GM19099 (cell line): ENCODE measurements at regions not wholly inside any gene's neighbourhood (a gene's known extent, or its start where the extent isn't known, plus 50 kb on each side); places are given as distances from the start of the nearest gene placed in this dataset.

Experiments
- POLR2A ChIP-seq: IDR thresholded peaks from 3 replicates; pipeline ENCODE4 v1.6.1; 2011; ENCODE audit warnings: low read depth; ENCODE audit not compliant: insufficient read length; ENCODE audit errors: extremely low read depth

GRCh38 chr2:181241366-181241765 lies 215.8 kb upstream of the ITGA4 start:
- TF ChIP-seq POLR2A, result no peak

- no peak for TF ChIP-seq POLR2A
These were observed 215.4 kb upstream of the ITGA4 start for GRCh38 chr2:181241797-181242196.

- no peak for TF ChIP-seq POLR2A
These were observed 214.9 kb upstream of the ITGA4 start for GRCh38 chr2:181242262-181242661.

- TF ChIP-seq POLR2A, result no peak
These were observed 213.9 kb upstream of the ITGA4 start for GRCh38 chr2:181243319-181243718.

GRCh38 chr2:181250691-181251090 lies 206.5 kb upstream of the ITGA4 start:
- TF ChIP-seq POLR2A, result no peak

GRCh38 chr2:181252262-181253148 lies 204.7 kb upstream of the ITGA4 start:
- no peak for TF ChIP-seq POLR2A

- no peak for TF ChIP-seq POLR2A
These were observed 203.7 kb upstream of the ITGA4 start for GRCh38 chr2:181253438-181253837.

GRCh38 chr2:181255651-181256050 lies 201.5 kb upstream of the ITGA4 start:
- no peak for TF ChIP-seq POLR2A

- TF ChIP-seq POLR2A, result no peak
These were observed 198.5 kb upstream of the ITGA4 start for GRCh38 chr2:181258720-181259119.

- TF ChIP-seq POLR2A, result no peak
These were observed 194.4 kb upstream of the ITGA4 start for GRCh38 chr2:181262782-181263181.

- no peak for TF ChIP-seq POLR2A
These were observed 193.2 kb upstream of the ITGA4 start for GRCh38 chr2:181264001-181264400.

- no peak for TF ChIP-seq POLR2A
These were observed 192.7 kb upstream of the ITGA4 start for GRCh38 chr2:181264441-181264840.

GRCh38 chr2:181266614-181267013 lies 190.6 kb upstream of the ITGA4 start:
- no peak for TF ChIP-seq POLR2A

- no peak for TF ChIP-seq POLR2A
These were observed 188.9 kb upstream of the ITGA4 start for GRCh38 chr2:181268174-181268867.

- TF ChIP-seq POLR2A, result no peak
These were observed 183.2 kb upstream of the ITGA4 start for GRCh38 chr2:181273986-181274385.

GRCh38 chr2:181275643-181276070 lies 181.5 kb upstream of the ITGA4 start:
- no peak for TF ChIP-seq POLR2A
